ENCODE measurements at regions not wholly inside any gene's neighbourhood (a gene's known extent, or its start where the extent isn't known, plus 50 kb on each side); places are given as distances from the start of the nearest gene placed in this dataset.
"Not testable (repeated sequence)": the region's sequence is repeated elsewhere in the genome, so short reads cannot be mapped to it uniquely, and the experiment has no call there.

- intact Hi-C loops (cut with DNase I, micrococcal nuclease), result no loop called here
- no peak for ATAC-seq
These were observed 176.7 kb downstream of the SMAD6 start for GRCh38 chr15:66878761-66879160.

GRCh38 chr15:66879531-66880368, 177.7 kb downstream of the SMAD6 start:
- intact Hi-C loops (cut with DNase I, micrococcal nuclease), result no loop called here
- DNase-seq, result no peak
- no peak for ATAC-seq

More at GRCh38 chr15:66878761-66879160, 176.7 kb downstream of the SMAD6 start:
- no peak for DNase-seq

- DNase-seq, result no peak
- no peak for ATAC-seq
- intact Hi-C loops (cut with DNase I, micrococcal nuclease), result no loop called here
These were observed 178.5 kb downstream of the SMAD6 start for GRCh38 chr15:66880380-66881155.

- DNase-seq (no peak), ATAC-seq (no peak)
- intact Hi-C loops (cut with DNase I, micrococcal nuclease), result no loop called here
These were observed 179.3 kb downstream of the SMAD6 start for GRCh38 chr15:66881173-66881905.

GRCh38 chr15:66882251-66883020, 180.4 kb downstream of the SMAD6 start:
- DNase-seq (no peak), ATAC-seq (no peak)
- intact Hi-C loops (cut with DNase I, micrococcal nuclease), result no loop called here

GRCh38 chr15:66883284-66883911, 181.4 kb downstream of the SMAD6 start:
- intact Hi-C loops (cut with DNase I, micrococcal nuclease), result no loop called here
- DNase-seq, result peak; percentile 43 to 65
- peak; percentile 21 for ATAC-seq

- no peak for ATAC-seq
- intact Hi-C loops (cut with DNase I, micrococcal nuclease), result no loop called here
- no peak for DNase-seq
These were observed 181.2 kb upstream of the SMAD3 start for GRCh38 chr15:66884115-66884622.

- DNase-seq (no peak), ATAC-seq (no peak)
- intact Hi-C loops (cut with DNase I, micrococcal nuclease), result no loop called here
These were observed 180.7 kb upstream of the SMAD3 start for GRCh38 chr15:66884661-66885237.

- intact Hi-C loops (cut with DNase I, micrococcal nuclease), result no loop called here
- DNase-seq (no peak), ATAC-seq (no peak)
These were observed 180.0 kb upstream of the SMAD3 start for GRCh38 chr15:66885281-66885915.

GRCh38 chr15:66886241-66886675, 179.1 kb upstream of the SMAD3 start:
- no peak for ATAC-seq
- DNase-seq, result no peak
- intact Hi-C loops (cut with DNase I, micrococcal nuclease), result no loop called here

GRCh38 chr15:66886686-66887273, 178.6 kb upstream of the SMAD3 start:
- no peak for DNase-seq
- no peak for ATAC-seq
- intact Hi-C loops (cut with DNase I, micrococcal nuclease), result no loop called here

GRCh38 chr15:66889298-66889697, 176.1 kb upstream of the SMAD3 start:
- ATAC-seq; intact Hi-C loops (cut with DNase I, micrococcal nuclease): not testable (repeated sequence)

GRCh38 chr15:66891776-66892175, 173.6 kb upstream of the SMAD3 start:
- DNase-seq (no peak), ATAC-seq (no peak)
- intact Hi-C loops (cut with DNase I, micrococcal nuclease), result no loop called here

More at GRCh38 chr15:66889298-66889697, 176.1 kb upstream of the SMAD3 start:
- not testable (repeated sequence) for DNase-seq

- no peak for ATAC-seq
- DNase-seq, result no peak
- intact Hi-C loops (cut with DNase I, micrococcal nuclease), result no loop called here
These were observed 172.1 kb upstream of the SMAD3 start for GRCh38 chr15:66893294-66893693.

GRCh38 chr15:66894363-66894762, 171.0 kb upstream of the SMAD3 start:
- DNase-seq (no peak), ATAC-seq (no peak)
- intact Hi-C loops (cut with DNase I, micrococcal nuclease), result no loop called here

GRCh38 chr15:66894986-66895780, 170.2 kb upstream of the SMAD3 start:
- intact Hi-C loops (cut with DNase I, micrococcal nuclease), result no loop called here
- no peak for ATAC-seq
- no peak for DNase-seq
